PC-3 (cell line): ENCODE measurements at regions not wholly inside any gene's neighbourhood (a gene's known extent, or its start where the extent isn't known, plus 50 kb on each side); places are given as distances from the start of the nearest gene placed in this dataset.

Experiments used
- ATAC-seq: fragments of 200-7000 bp; cut with Tn5 transposase; 2 replicates; pipeline ENCODE4 v1.9.1; 2020; ENCODE audit warnings: mild to moderate bottlenecking, moderate library complexity
- BruUV-seq: library from RNA; stranded (reverse); fragments of 400-500 nt; replicated peaks from 2 replicates; lab custom pipeline; 2021; lab: Mats Ljungman, UMichigan
- CTCF ChIA-PET: fragments of 300-600 bp; sonication (Branson Sonifier 250); formaldehyde crosslinking; loops from one replicate; lab custom pipeline; 2022; ENCODE audit warnings: antibody characterized with exemption; lab: Charles Lee
- POLR2A ChIA-PET: fragments of 300-600 bp; sonication (Branson Sonifier 250); formaldehyde crosslinking; loops from one replicate; lab custom pipeline; 2022; ENCODE audit warnings: antibody characterized with exemption; ENCODE audit not compliant: unreplicated experiment; lab: Charles Lee
- DNase-seq: peaks from one replicate; pipeline ENCODE4 v3.0.0-alpha.2; 2015
- H2AFZ ChIP-seq: fragments of 300-600 bp; sonication (generic); 2 replicates; pipeline ENCODE4 v1.6.0; 2016; ENCODE audit warnings: antibody characterized with exemption, low read length
- H3F3A ChIP-seq: fragments of 300-600 bp; sonication (generic); one replicate; pipeline ENCODE4 v1.6.0; 2017; ENCODE audit warnings: antibody characterized with exemption, low read length, control low read depth, mild to moderate bottlenecking; ENCODE audit not compliant: unreplicated experiment
- H3K27ac ChIP-seq: fragments of 300-600 bp; sonication (generic); 2 replicates; pipeline ENCODE4 v1.5.1; 2016; ENCODE audit warnings: mild to moderate bottlenecking, low read length
- H3K27me3 ChIP-seq: fragments of 300-600 bp; sonication (generic); 2 replicates; pipeline ENCODE4 v1.6.1; 2016; ENCODE audit warnings: low read length, mixed read lengths
- H3K36me3 ChIP-seq: fragments of 300-600 bp; sonication (generic); 2 replicates; pipeline ENCODE4 v1.6.1; 2016; ENCODE audit warnings: low read depth, mixed run types, low read length, mixed read lengths
- H3K4me1 ChIP-seq: fragments of 300-600 bp; sonication (generic); 2 replicates; pipeline ENCODE4 v1.5.1; 2016; ENCODE audit warnings: low read length; ENCODE audit not compliant: insufficient read depth
- H3K4me2 ChIP-seq: fragments of 300-600 bp; sonication (generic); 2 replicates; pipeline ENCODE4 v1.6.0; 2016; ENCODE audit warnings: low read length
- H3K4me3 ChIP-seq: fragments of 300-600 bp; sonication (generic); 2 replicates; pipeline ENCODE4 v1.5.1; 2016; ENCODE audit warnings: mild to moderate bottlenecking, low read length, mixed read lengths
- H3K79me2 ChIP-seq: fragments of 300-600 bp; sonication (generic); 2 replicates; pipeline ENCODE4 v1.6.1; 2017; ENCODE audit warnings: low read length, mixed read lengths
- H3K9ac ChIP-seq: fragments of 300-600 bp; sonication (generic); 2 replicates; pipeline ENCODE4 v1.6.0; 2016; ENCODE audit warnings: mild to moderate bottlenecking, low read length
- H3K9me2 ChIP-seq: fragments of 300-600 bp; sonication (generic); replicated peaks from 2 replicates; pipeline ENCODE4 v1.6.1; 2016; ENCODE audit warnings: mixed run types, low read length, mixed read lengths
- H3K9me3 ChIP-seq: fragments of 300-600 bp; sonication (generic); 2 replicates; pipeline ENCODE4 v1.6.1; 2016; ENCODE audit warnings: low read length, mixed read lengths
- H4K20me1 ChIP-seq: fragments of 300-600 bp; sonication (generic); 2 replicates; pipeline ENCODE4 v1.6.1; 2016; ENCODE audit warnings: low read length, mixed read lengths
- EZH2 ChIP-seq: fragments of 300-600 bp; sonication (generic); IDR thresholded peaks from one replicate; pipeline ENCODE4 v1.6.1; 2017; ENCODE audit warnings: antibody characterized with exemption, mild to moderate bottlenecking, low read length; ENCODE audit not compliant: unreplicated experiment
- EZH2phosphoT487 ChIP-seq: fragments of 300-600 bp; sonication (generic); IDR thresholded peaks from 2 replicates; pipeline ENCODE4 v1.6.1; 2018; ENCODE audit warnings: mild to moderate bottlenecking, antibody characterized with exemption, low read length, borderline replicate concordance
- intact Hi-C: fragments of 100-400 bp; cut with micrococcal nuclease; formaldehyde crosslinking; loops from 2 replicates; pipeline ENCODE4 v1.9.0; 2023
- TF ChIP-seq, protein P1 (sequence below): fragments of 300-600 bp; sonication (generic); conservative IDR thresholded peaks from 2 replicates; pipeline ENCODE4 v1.5.1; 2017; ENCODE audit warnings: antibody characterized with exemption, low read depth, mild to moderate bottlenecking, low read length

DNA sequence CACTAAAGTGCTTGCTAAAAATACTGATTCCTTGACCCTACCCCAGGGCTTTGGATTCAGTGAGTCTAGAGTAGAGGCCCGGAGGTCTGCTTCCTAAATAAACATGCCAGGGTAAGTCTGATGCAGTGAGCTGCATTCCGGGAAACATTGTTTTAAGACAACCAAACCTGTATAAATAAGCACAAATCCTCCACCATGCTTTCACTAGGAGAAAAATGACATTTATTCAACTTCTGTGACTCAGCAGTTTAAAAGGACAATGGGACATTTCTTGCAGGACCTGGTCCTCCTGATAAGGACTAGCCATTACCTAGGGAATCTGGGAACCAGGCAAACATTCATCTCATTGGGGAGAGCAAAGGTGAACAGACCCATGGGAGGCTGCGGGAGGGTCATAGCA lies 335.3 kb downstream of the MLLT3 start:
- Histone ChIP-seq H3K9me3 (no peaks in the 10 kb centered on the region), H3K36me3 (no peaks in the 10 kb centered on the region), H3F3A (no peaks in the 10 kb centered on the region), H3K79me2 (no peaks in the 10 kb centered on the region), H3K9me2 (no peaks in the 10 kb centered on the region), H3K27me3 (peaks cover 24% of the 10 kb centered on the region; the same call in 1 of the 2 replicates), H4K20me1 (no peaks in the 10 kb centered on the region), H3K9ac (no peak overlapping the region), H2AFZ (no peak overlapping the region), H3K4me1 (no peaks in the 10 kb centered on the region), H3K4me3 (no peak overlapping the region), H3K4me2 (no peak overlapping the region), H3K27ac (no peak overlapping the region)
- no peak for DNase-seq
- intact Hi-C loops, result no loop called here
- ChIA-PET CTCF (no interaction called here), POLR2A (no interaction called here)
- no TSS peak for BruUV-seq
- no peak for ATAC-seq
- no peak for TF ChIP-seq EZH2
- TF ChIP-seq EZH2phosphoT487, result no peak
- TF ChIP-seq, protein P1, sequence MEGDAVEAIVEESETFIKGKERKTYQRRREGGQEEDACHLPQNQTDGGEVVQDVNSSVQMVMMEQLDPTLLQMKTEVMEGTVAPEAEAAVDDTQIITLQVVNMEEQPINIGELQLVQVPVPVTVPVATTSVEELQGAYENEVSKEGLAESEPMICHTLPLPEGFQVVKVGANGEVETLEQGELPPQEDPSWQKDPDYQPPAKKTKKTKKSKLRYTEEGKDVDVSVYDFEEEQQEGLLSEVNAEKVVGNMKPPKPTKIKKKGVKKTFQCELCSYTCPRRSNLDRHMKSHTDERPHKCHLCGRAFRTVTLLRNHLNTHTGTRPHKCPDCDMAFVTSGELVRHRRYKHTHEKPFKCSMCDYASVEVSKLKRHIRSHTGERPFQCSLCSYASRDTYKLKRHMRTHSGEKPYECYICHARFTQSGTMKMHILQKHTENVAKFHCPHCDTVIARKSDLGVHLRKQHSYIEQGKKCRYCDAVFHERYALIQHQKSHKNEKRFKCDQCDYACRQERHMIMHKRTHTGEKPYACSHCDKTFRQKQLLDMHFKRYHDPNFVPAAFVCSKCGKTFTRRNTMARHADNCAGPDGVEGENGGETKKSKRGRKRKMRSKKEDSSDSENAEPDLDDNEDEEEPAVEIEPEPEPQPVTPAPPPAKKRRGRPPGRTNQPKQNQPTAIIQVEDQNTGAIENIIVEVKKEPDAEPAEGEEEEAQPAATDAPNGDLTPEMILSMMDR, result no peak

DNA sequence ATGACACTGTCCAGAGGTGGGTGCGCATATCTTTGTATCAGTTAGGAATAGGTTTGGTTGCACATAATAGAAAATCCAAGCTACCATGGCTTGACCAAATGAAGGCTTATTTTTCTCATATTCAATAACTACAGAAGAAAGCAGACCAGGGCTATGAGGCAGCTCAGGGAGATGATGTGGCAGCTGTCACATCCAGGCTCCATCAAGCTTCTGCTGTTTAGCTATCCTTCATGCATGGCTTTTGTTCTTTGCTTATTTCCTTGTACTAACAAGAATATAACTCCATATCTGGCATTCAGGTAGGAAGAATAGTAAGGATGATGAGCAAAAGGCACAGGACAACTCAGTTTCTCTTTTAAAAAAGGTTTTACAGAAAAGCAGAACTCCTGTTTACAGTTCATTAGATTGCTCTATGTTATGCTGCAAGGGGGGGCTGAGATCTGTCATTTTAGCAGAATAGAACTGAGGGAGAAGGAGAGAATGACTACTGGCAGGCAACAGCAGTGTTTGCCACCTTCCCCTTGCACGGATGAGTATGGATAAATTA lies 336.1 kb downstream of the MLLT3 start:
- ATAC-seq, result no peak

More for the DNA sequence above, 336.1 kb downstream of the MLLT3 start:
- Histone ChIP-seq H3K9me3 (no peaks in the 10 kb centered on the region), H3K4me1 (no peaks in the 10 kb centered on the region), H3F3A (no peaks in the 10 kb centered on the region), H4K20me1 (no peaks in the 10 kb centered on the region), H2AFZ (no peak overlapping the region), H3K4me2 (no peak overlapping the region), H3K9ac (no peak overlapping the region), H3K4me3 (no peak overlapping the region), H3K79me2 (no peaks in the 10 kb centered on the region), H3K27ac (no peak overlapping the region), H3K9me2 (no peaks in the 10 kb centered on the region), H3K36me3 (no peaks in the 10 kb centered on the region), H3K27me3 (peaks cover 24% of the 10 kb centered on the region; the same call in 1 of the 2 replicates)
- BruUV-seq, result no TSS peak
- no peak for TF ChIP-seq EZH2
- TF ChIP-seq, protein P1, result no peak
- CTCF ChIA-PET, result no interaction called here
- intact Hi-C loops, result no loop called here
- no peak for DNase-seq
- POLR2A ChIA-PET, result no interaction called here
